ENCODE measurements at regions not wholly inside any gene's neighbourhood (a gene's known extent, or its start where the extent isn't known, plus 50 kb on each side); places are given as distances from the start of the nearest gene placed in this dataset.

DNA sequence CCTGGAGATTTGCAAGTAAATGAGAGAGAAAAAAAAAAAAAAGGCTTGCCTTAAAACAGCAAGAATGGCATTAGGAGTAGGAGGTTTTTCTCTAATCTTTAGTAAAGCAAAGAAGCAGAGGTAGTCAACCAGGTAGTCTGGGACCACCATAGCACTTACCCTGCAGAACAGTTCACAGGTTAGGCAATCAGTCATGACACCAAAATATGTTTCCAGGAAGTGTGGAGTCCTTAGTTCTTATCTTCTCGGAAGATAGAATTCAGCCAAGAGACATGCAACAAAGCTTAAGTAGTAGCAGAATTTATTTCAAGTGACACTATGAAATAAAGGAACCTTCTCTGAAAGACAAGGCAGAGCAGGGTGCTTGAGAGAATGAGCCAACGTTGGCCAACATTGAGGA is 295.8 kb downstream of the IPO8 start:
- H3K4me1 Mint-ChIP-seq (ENCODE audit: low read depth), result no peaks in the 10 kb centered on the region
- TF ChIP-seq, protein P1, sequence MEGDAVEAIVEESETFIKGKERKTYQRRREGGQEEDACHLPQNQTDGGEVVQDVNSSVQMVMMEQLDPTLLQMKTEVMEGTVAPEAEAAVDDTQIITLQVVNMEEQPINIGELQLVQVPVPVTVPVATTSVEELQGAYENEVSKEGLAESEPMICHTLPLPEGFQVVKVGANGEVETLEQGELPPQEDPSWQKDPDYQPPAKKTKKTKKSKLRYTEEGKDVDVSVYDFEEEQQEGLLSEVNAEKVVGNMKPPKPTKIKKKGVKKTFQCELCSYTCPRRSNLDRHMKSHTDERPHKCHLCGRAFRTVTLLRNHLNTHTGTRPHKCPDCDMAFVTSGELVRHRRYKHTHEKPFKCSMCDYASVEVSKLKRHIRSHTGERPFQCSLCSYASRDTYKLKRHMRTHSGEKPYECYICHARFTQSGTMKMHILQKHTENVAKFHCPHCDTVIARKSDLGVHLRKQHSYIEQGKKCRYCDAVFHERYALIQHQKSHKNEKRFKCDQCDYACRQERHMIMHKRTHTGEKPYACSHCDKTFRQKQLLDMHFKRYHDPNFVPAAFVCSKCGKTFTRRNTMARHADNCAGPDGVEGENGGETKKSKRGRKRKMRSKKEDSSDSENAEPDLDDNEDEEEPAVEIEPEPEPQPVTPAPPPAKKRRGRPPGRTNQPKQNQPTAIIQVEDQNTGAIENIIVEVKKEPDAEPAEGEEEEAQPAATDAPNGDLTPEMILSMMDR (IDR thresholded peaks at IDR 0.05), result no peak
- no peak overlapping the region for H3K27ac Mint-ChIP-seq (ENCODE audit: unreplicated experiment)
- H3K4me3 Mint-ChIP-seq (ENCODE audit: unreplicated experiment), result no peak overlapping the region
- no peaks in the 10 kb centered on the region for H3K36me3 Mint-ChIP-seq (ENCODE audit: low read depth)
- no peak for DNase-seq (ENCODE audit: low spot score)
- H3K9me3 Mint-ChIP-seq (ENCODE audit: low read depth), result peaks cover 38% of the 10 kb centered on the region
- no peaks in the 10 kb centered on the region for H3K27me3 Mint-ChIP-seq (ENCODE audit: low read depth)

DNA sequence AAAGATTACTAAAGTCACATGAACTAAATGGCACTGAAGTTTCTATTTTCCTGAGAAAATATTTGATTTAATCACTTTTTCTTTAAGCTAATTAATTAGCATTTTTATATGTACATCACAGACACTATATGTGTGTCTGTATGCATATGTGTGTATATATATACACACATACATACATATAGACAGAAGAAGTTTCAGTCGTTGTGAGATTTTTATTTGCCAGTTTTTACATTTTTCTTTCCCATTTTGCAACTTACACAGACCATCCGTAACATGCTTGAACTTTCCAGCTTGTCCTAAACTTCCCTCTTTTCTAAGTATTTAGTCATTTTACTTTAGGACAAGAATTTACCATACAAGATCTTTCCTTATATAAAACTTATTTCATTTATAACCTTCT is 299.1 kb downstream of the IPO8 start:
- Mint-ChIP-seq H3K27me3 (ENCODE audit: low read depth) (no peaks in the 10 kb centered on the region), H3K27ac (ENCODE audit: unreplicated experiment) (no peak overlapping the region), H3K4me3 (ENCODE audit: unreplicated experiment) (no peak overlapping the region), H3K4me1 (ENCODE audit: low read depth) (no peaks in the 10 kb centered on the region), H3K36me3 (ENCODE audit: low read depth) (no peaks in the 10 kb centered on the region), H3K9me3 (ENCODE audit: low read depth) (peaks cover 39% of the 10 kb centered on the region)
- TF ChIP-seq, protein P1 (IDR thresholded peaks at IDR 0.05), result no peak
- DNase-seq (ENCODE audit: low spot score), result no peak

DNA sequence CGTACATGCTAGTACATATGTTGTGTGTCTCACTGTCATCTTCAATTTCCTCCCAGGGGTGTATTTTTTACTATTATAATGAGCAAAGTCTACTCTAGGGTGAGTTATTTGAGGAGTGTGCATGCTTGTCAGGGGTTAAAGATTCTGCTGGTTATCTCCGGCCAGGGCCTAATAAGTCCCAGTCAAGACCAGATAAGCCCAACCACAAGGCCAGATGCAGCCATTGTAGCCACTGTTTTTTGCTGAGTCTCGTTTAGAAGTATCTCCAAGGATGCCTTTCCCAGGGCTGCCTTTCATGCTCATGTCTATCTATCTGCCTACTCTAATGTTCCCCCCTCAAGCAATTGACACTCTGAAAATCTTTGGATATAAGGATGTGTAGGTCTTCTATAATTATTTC is 300.5 kb downstream of the IPO8 start:
- no peak for DNase-seq (ENCODE audit: low spot score)
- H3K4me3 Mint-ChIP-seq (ENCODE audit: unreplicated experiment), result no peak overlapping the region
- no peaks in the 10 kb centered on the region for H3K36me3 Mint-ChIP-seq (ENCODE audit: low read depth)
- no peaks in the 10 kb centered on the region for H3K4me1 Mint-ChIP-seq (ENCODE audit: low read depth)
- no peaks in the 10 kb centered on the region for H3K27me3 Mint-ChIP-seq (ENCODE audit: low read depth)
- H3K27ac Mint-ChIP-seq (ENCODE audit: unreplicated experiment), result no peak overlapping the region
- TF ChIP-seq, protein P1 (IDR thresholded peaks at IDR 0.05), result no peak
- H3K9me3 Mint-ChIP-seq (ENCODE audit: low read depth), result peaks cover 45% of the 10 kb centered on the region

DNA sequence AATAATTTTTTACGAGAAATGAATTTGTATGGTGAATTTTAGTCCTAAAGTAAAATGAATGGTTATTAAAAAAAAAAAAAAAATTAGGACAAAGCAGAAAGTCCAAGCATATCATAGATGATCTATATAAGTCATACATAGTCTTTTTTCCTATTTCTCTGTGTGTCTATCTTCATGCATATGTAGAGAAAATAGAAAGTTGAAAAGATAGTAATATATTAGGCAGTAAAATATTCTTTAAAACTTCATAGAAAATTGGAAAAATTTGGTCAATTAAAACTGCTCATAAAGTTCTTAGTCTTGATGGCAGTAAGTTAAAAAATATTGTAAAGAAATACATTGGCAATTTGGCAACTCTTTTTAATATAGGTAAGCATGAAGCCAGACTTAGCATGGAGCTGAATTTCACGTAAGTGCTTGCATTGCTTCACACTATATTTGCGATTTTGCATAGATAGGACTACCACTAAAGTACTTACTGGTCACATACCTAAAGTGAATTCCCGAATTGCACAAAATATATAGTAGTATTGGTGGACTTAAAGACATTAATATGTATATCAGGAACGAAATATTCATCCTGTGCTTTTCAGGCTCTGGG is 303.8 kb downstream of the IPO8 start:
- no peak for DNase-seq (ENCODE audit: low spot score)
- no peak overlapping the region for H3K4me3 Mint-ChIP-seq (ENCODE audit: unreplicated experiment)
- no peak overlapping the region for H3K27ac Mint-ChIP-seq (ENCODE audit: unreplicated experiment)
- TF ChIP-seq, protein P1 (IDR thresholded peaks at IDR 0.05), result no peak
- H3K9me3 Mint-ChIP-seq (ENCODE audit: low read depth), result peaks cover 39% of the 10 kb centered on the region
- H3K36me3 Mint-ChIP-seq (ENCODE audit: low read depth), result no peaks in the 10 kb centered on the region
- H3K4me1 Mint-ChIP-seq (ENCODE audit: low read depth), result no peaks in the 10 kb centered on the region
- H3K27me3 Mint-ChIP-seq (ENCODE audit: low read depth), result no peaks in the 10 kb centered on the region

DNA sequence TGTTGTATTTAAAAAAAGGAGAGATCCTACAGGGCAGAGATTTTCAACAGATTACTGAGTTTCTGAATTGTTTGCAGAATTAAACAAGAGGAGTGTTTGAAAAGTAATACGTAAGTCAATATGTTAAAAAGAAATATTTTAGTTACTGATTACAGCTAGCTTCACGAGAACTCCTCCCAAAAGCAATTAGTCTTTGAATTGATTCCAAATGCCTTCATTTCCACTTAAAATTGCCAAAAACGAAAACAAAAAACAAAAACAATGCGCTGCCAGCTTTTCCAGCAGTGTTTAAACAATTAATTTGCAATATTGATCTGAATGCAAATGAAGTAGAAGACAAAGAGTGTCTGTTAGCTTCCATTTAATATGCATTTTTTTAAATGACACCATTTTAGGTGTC is 310.0 kb downstream of the IPO8 start:
- H3K36me3 Mint-ChIP-seq (ENCODE audit: low read depth), result no peaks in the 10 kb centered on the region
- no peaks in the 10 kb centered on the region for H3K27me3 Mint-ChIP-seq (ENCODE audit: low read depth)
- TF ChIP-seq, protein P1 (IDR thresholded peaks at IDR 0.05), result no peak
- no peaks in the 10 kb centered on the region for H3K4me1 Mint-ChIP-seq (ENCODE audit: low read depth)
- no peak overlapping the region for H3K27ac Mint-ChIP-seq (ENCODE audit: unreplicated experiment)
- no peak overlapping the region for H3K4me3 Mint-ChIP-seq (ENCODE audit: unreplicated experiment)
- no peak for DNase-seq (ENCODE audit: low spot score)
- peaks cover 12% of the 10 kb centered on the region for H3K9me3 Mint-ChIP-seq (ENCODE audit: low read depth)
